ENCODE measurements at regions not wholly inside any gene's neighbourhood (a gene's known extent, or its start where the extent isn't known, plus 50 kb on each side); places are given as distances from the start of the nearest gene placed in this dataset.

GRCh38 chr5:33303579-33304095, 137.1 kb upstream of the TARS1 start:
- no peak for DNase-seq

- no peak for DNase-seq
These were observed 136.2 kb upstream of the TARS1 start for GRCh38 chr5:33304601-33305000.

- no peak for DNase-seq
These were observed 135.2 kb upstream of the TARS1 start for GRCh38 chr5:33305572-33305971.

GRCh38 chr5:33306758-33307157, 134.0 kb upstream of the TARS1 start:
- no peak for DNase-seq

GRCh38 chr5:33308586-33308985, 132.2 kb upstream of the TARS1 start:
- DNase-seq: no peak

GRCh38 chr5:33309068-33309467, 131.7 kb upstream of the TARS1 start:
- DNase-seq: no peak

- no peak for DNase-seq
These were observed 131.0 kb upstream of the TARS1 start for GRCh38 chr5:33309536-33310345.

GRCh38 chr5:33310451-33310850, 130.3 kb upstream of the TARS1 start:
- DNase-seq: no peak

GRCh38 chr5:33311893-33312292, 128.9 kb upstream of the TARS1 start:
- no peak for DNase-seq

- peak; percentile 11 for DNase-seq
These were observed 127.9 kb upstream of the TARS1 start for GRCh38 chr5:33312571-33313549.

GRCh38 chr5:33315189-33315588, 125.6 kb upstream of the TARS1 start:
- DNase-seq: no peak

GRCh38 chr5:33316773-33317172, 124.0 kb upstream of the TARS1 start:
- no peak for DNase-seq

GRCh38 chr5:33317271-33317670, 123.5 kb upstream of the TARS1 start:
- peak; percentile 3 for DNase-seq

- DNase-seq: no peak
These were observed 121.6 kb upstream of the TARS1 start for GRCh38 chr5:33319151-33319550.

GRCh38 chr5:33319841-33320240, 120.9 kb upstream of the TARS1 start:
- DNase-seq: no peak

- DNase-seq: no peak
These were observed 119.7 kb upstream of the TARS1 start for GRCh38 chr5:33321026-33321425.

GRCh38 chr5:33322632-33323031, 118.1 kb upstream of the TARS1 start:
- DNase-seq: no peak

GRCh38 chr5:33324667-33325307, 116.0 kb upstream of the TARS1 start:
- no peak for DNase-seq

- no peak for DNase-seq
These were observed 111.9 kb upstream of the TARS1 start for GRCh38 chr5:33328818-33329217.

GRCh38 chr5:33329891-33330290, 110.9 kb upstream of the TARS1 start:
- no peak for DNase-seq

- no peak for DNase-seq
These were observed 110.3 kb upstream of the TARS1 start for GRCh38 chr5:33330426-33330825.

- no peak for DNase-seq
These were observed 109.8 kb upstream of the TARS1 start for GRCh38 chr5:33330992-33331391.

- no peak for DNase-seq
These were observed 108.0 kb upstream of the TARS1 start for GRCh38 chr5:33332804-33333203.
